ENCODE measurements at regions not wholly inside any gene's neighbourhood (a gene's known extent, or its start where the extent isn't known, plus 50 kb on each side); places are given as distances from the start of the nearest gene placed in this dataset.
"Not testable (repeated sequence)": the region's sequence is repeated elsewhere in the genome, so short reads cannot be mapped to it uniquely, and the experiment has no call there.

DNA sequence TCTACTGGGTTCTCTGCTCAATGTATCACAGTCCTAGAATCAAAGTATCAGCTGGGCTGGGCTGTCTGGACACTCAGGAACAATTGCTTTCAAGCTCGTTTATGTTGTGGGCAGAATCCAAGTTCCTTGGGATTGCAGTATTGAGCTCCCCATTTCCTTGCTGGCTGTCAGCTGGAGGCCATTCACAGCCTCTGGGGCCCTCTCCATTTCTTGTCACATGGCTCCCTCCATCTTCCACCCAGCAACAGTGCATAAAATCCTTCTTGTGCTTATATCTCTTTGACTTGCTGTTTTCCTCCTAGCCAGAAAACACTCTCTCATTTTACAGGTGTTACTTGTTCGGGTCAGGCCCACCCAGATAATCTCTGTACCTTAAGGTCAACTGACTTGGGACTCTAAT, 363.5 kb downstream of the IGSF11 start:
- no peak for DNase-seq

DNA sequence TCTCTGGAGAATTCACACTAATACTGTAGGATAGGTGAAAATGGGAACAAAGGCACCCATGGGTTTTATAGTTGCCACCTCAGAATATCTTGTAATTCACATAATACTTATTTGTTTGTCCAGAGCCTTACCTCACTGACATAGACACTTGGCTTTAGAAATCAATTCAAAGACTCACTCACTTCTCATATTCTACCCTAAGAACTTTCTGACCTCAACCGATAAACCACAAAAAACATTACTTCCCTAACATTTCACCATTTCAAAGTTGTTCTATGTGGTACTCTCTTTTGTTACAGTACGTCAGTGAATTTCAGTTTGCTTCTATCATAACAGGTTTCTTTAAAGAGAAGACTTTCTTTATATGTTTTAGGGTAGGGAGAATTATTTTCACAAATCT, 359.3 kb downstream of the IGSF11 start:
- DNase-seq = no peak

DNA sequence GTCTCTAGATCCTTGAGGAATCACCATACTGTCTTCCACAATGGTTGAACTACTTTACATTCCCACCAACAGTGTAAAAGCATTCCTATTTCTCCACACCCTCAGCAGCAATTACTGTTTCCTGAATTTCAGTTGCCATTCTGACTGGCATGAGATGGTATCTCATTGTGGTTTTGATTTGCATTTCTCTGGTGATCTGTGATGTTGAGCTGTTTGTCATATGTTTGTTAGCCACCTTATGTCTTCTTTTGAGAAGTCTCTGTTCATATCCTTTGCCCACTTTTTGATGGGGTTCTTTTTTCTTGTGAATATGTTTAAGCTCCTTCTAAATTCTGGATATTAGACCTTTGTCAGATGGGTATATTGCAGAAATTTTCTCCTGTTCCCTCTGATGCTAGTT, 356.0 kb downstream of the IGSF11 start:
- not testable (repeated sequence) for DNase-seq

DNA sequence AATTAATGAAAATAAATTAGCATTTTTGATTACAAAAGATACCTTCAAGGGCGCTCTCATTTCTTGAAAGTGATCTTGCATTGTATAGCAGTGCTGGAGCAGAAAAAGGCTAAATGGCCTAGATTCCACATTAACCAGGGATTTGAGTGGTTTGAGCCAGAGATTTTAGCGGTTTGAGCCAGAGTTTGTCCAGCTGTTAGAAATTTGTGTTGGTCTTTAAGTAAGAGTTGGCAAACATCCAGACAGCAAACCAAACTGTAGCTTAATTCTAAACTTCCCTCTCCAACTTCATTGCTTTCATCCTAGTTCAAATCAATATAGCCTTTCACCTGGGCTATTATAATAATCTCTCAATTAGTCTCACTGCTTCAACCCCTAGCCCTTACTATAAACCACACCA, 351.7 kb downstream of the IGSF11 start:
- no peak for DNase-seq

DNA sequence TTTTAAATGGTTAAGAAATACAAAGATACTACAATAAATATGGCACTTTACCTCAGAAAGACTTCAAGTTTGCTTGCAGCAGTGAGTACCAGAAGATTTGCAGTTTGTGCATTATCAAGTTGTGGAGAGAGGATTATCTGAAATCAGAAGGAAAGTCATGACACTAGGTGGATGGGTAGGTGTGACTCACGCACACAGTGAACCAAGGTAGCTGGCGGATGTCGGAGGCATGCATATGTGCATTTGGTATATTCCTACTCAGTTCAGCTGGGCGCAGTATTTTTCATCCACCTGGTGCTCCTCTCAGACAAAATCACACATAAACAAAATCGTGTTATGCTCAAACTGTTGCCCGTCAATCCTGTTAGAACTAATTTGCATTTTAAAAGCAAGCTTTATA, 351.0 kb downstream of the IGSF11 start:
- DNase-seq = no peak

DNA sequence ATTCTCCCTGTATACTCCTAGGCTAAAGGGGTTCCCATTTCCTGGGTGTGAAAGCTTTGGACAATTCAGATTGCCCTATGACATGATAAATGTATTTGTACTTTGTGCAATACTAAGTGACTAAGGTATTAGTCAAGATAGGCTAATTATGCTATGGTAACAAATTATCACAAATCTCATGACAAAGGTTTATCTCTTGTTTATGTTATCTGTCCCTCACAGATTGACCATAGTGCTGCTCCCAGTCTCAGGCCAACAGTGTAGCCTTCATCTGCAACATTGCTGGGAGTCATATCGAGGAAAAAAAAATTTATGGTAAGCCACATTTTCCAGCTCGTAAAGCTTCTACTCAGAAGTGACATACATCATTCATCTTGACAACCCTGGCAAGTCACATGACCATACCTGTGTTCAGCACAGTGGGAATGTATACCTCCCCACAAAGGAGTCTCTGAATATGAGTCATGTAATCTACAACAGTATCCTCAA, 346.2 kb downstream of the IGSF11 start:
- DNase-seq = no peak

DNA sequence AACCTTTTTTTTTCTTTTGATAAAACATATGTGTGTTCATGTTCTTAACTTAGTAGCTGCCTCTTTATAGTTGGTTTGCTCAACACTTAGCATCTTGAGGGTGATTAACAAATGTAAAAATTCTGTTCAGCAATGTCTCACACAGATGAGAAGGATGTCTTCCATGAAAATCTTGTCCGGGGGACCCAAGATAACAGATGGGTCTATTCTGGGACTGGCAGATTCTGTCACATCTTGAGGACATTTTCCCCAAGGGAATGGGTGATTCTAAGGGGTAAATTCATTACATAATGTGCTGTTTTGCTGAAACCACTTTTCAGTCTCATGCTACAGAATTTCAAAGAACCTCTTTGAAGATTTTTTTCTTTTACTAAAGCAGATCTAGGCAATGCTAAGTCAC, 342.2 kb downstream of the IGSF11 start:
- no peak for DNase-seq

DNA sequence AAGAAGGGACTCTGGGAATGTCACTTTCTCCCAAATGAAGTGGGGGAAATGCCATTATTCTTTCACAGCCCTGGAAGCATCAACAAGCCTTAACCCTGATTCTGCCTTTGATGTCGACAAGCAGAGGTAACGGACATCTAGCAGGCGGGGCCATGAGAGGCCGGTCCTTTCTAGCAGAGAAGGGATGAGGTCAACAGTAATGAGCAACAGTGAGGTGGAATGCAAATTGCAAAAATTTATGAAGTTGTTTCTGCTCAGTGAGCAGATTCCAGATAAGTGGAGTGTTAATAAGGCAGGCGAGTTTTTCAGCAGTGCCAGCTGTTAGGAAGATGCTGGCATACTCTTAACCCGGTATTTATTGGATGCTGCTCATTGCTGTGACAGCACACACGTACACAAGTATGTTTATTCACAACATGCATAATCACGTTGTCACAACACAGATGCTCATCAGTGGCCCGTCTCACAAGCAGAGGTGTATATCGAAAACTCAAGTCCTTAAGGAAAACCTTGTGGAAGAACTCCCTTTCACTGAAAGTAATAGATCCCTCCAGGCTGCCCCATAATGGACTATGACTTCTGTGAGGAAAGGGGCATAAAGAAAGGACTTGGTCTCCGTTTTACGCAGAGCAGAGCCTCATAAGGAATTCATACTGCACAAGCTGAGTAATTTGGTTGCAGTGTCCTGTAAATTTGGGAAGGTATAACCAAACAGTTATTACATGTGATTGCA, 329.0 kb downstream of the IGSF11 start:
- DNase-seq = no peak

DNA sequence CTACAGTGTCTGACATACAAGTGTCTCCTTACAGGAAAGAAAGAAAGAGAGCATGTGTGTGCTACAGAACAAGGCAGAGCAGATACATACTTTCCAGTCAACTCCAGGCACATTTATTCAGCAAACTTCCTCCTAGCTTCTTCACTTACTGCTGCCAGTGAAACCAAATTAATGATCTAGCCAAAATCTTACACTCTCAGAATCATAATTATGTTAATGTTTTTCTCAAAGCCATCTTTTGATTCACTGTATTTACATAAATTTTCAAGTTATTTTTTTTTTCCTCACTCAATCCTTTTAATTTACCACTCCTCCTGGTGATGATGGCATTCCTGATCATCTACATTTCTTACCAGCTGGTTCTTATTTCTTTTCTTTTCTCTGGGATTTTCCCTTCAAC, 326.7 kb downstream of the IGSF11 start:
- DNase-seq = no peak

DNA sequence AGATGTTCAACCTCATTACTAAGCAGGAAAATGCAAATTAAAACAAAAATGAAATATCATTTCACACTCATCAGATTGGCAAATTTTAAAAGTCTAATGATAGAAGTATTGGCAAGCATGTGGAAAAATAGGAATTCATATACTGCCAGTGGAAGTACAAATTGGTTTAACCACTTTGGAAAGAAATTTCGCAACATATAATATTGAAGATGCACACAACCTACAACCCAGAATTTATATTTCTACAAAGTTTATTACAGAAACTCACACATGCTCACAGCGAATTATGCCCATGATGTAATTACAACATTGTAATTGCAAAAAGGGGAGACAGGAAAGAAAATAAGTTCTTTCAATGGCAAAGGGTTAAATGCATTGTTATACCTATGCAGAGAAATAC, 324.1 kb downstream of the IGSF11 start:
- DNase-seq = no peak

DNA sequence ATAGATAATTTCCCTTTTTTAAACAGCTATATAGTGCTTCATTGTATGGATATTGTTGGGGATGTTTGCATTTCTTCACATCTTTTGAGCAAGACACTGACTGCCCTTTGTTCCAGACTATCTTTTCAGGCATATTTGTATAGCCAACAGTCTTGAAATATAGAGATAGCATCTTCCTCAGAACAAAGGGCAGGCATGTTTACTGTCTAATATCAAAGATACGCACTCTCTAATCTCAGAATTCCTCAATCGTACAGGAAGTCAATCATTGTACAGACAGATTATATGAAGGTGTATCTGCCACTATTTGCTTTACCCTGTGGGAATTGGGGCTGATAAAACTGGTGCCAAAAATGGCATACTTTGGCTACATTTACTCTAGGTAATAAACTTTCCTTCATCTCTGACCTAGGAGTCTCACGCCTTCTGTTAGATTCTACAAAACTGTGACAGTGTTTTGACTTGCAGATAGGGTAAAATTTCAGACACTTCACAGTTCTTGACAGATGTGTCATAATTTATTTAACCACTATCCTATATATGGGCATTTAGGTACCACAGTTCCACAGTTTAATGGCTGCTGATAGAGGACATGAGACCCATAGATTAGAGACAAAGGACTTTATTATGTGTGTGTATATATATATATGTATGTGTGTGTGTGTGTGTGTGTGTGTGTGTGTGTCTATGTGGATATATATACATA, 321.0 kb downstream of the IGSF11 start:
- DNase-seq = no peak

DNA sequence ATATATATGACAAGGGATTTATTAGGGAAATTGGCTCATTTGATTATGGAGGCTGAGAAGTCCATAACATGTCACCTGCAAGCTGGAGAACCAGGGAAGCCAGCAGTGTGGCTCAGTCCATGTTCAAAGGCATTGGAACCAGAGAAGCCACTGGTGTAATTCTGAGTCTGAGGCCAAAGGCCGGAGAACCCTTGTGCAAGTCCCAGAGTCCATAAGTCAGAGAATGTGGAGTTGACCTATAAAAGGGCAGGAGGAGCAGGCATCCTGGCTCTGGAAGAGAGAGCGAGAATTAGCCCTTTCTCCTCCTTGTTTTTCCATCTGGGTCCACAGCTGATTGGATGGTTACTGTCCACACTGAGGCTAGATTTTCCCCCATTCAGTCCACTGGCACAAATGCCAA, 319.8 kb downstream of the IGSF11 start:
- DNase-seq = no peak

DNA sequence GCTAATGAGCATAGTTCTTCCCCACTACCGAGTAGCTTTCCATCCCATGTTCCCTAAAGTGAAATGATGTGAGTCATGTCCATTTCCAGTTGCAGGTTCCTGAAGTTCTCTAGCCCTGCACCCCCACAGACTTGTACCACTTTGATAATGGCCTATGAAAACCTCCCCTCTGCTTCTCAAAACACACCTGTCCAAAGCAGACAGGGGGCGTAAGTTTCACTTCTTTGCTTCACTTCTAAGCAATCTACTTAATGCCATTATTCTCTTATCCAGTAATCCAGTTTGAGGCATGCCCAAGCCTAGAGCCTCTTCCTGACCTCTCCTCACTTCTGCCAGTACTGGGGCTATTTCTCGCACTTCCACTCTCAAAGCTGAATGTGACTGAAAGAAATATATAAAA, 305.1 kb downstream of the IGSF11 start:
- no peak for DNase-seq

DNA sequence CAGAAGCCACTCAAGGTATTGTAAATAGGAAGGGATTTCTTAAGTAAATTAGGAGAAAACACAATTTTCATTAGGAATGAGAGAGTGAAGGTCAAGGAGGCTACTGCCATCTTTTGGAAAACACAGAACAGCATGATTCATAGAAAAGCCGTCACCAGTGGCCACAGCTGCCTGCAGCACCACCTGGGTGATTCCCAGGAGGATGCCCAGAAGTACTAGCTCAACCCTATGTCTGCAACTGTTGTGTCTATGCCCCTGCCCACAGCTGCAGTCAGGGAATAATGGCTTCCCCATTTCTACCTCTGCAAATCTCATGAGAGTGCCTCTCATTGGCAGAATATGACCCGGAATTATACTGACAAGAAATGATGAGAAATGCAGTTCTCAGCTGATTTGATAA, 300.0 kb downstream of the IGSF11 start:
- no peak for DNase-seq

DNA sequence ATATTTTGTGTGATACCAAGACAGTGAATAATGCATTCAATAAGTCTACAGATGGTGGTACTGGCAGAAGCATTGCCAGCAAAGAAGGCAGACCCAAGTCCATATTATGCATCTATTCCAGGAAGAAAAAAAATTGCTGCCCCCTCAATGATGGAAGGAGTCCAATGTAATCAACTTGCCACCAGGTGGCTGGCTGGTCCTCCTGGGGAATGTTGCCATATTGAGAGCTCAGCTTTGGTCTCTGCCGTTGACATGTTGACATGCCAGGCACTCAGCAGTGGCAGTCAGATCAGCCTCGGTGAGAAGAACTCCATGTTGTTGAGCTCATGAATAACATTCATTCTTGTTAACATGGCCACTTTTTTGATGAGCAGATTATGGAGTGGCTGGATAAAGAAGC, 298.5 kb downstream of the IGSF11 start:
- no peak for DNase-seq

DNA sequence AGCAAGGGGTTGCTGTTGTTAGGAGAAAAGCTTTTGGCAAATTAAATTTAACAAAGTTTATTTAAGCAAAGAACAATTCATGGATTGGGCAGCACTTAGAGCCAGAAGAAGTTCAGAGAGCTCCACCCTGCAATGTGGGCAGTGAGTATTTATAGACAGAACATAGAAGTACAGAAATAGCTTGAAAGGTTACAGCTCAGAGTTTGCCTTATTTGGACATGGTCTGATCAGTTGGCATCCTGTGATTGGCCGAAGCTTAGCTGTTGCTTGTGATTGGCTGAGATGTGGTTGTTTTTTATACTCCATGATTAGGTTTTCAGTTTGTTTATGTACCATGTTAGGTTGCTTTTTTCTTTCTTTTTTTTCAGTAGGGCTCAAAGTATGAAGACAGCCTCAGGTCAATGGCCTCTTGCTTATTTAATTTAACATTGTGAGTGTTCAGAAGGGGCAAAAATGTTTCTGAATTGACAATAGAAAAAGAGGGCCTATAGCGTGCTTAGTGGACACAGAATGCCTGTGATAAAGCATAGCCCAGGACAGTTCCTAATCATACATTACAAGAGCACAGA, 293.8 kb downstream of the IGSF11 start:
- no peak for DNase-seq

DNA sequence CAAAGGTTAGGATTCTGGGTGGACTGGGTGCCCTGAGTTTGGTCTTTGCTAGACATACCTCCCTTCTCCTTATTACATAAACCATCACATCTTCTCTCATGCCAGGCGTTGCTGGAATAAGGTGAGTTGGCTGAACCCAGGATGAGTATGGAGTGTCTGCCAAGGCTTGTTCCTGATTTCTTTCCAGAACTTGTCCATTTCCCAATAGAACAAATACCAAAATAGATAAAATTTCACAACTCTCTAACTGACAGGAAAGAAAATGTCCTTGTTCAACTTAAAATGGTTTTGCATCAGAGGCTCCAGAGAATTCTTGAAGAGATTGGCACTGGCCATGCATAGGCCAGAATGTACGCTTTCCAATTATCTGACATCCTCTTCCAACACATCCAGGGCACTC, 291.9 kb downstream of the IGSF11 start:
- DNase-seq = no peak

DNA sequence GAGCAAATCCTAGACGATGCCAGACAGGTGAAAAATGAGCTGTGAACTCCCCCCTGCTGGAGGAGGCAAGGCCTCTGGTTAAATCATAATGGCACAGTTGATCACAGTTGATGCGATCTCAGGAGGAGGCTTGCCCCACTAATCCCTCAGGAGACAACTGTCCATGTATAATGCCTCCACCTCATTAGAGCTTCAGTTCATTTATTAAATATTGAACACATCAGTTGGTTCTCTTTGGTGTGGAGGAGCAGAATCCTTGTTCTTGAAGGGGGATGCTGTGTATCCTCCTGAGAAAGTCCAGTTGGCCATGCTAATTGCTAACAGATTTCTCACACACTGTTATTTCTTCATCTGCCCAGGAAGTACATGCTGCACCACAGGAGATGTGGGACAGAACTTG, 290.5 kb downstream of the IGSF11 start:
- no peak for DNase-seq

DNA sequence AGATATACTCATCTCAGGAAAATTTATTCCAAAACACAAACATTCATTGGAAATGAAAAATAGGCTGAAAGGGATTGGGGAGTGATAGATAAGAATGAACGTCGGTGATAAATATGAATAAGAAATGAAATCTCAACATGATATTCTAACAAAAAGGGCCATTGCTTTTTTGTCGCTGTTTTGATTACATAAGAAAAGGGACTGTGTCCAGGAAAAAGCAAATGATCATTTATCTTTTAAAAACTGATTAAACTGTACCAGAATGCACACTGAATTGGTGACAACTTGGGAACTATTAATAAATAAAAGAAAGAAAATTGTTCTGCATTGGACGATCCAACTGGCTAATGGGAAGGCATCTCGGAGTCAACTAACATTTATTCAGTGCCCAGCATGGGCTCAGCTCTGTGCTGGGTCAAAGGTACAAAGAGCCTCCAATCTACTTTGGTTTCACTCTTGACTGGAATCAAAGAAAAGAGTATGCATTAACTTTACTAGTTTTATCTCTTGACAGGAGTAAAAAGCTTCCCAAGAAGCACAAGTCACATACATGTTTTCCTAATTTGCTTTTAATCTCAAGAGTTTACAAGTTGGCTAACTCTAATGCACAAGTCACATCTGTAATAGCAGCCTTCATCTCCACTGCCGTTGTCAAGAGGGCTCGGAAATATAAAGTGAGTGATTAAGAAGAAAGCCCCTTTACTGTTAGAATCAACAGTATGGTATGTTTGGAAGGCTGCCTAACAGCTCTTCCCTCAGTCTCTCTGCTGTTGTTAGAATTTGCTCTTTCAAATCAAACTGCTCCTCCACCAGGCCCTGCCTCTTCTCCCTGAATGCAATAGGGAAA, 280.0 kb downstream of the IGSF11 start:
- DNase-seq = peak; percentile 4

DNA sequence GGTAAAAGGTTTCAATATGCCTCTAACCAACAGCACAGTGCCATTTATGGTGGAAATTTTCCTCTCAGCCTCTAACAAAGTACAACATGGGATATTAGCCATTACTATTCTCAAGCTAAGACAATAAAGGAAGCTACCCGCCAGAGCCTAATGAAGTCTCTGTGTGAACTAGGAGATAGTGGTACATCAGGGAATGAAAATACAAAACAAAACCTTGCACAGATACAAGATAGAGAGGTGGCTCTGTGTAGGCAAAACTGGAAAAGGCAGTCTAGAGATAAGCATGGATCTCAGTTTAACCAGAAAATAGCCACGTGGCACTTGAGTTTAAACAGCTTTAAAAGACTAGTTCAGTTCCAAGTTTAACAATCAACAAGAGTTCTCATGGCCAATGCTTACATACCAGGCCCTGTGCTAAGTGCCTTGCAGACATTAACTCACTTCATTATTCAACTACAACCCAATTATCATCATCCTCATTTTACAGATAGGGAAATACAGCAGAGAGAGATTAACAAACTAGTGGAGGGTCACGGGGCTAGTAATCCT, 279.3 kb downstream of the IGSF11 start:
- no peak for DNase-seq

DNA sequence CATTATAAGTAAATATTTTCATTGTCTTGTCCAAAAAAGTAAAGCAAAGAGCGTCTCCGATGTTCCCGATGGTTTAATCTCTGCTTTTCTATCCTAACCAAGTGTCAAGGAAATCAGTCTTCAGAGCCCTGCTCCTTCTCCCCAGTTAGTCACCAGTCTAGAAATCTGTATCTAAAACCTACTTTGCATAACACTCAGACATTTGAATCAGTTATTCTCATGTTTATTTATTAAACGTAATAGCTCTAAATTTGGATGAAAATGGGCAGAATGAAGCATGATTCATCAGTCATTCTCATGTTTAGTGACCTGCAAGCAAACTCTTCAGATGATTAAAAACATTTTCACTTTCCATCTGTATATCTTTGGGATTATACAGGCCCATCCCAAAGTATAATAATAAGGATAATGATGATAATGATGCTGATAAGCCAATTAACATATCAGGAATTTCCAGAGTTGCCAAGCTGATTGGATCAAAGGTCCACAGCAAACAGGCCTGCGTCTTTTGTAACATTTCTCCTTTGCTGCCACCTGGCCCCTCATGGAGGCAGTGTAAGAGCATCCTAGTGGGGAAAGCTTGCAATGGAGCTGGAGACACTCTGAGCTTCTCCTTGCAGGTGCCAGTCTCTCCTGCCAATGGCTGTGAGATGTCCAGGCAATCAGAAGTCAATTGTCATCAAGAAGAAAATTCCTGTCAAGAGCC, 273.9 kb downstream of the IGSF11 start:
- no peak for DNase-seq

DNA sequence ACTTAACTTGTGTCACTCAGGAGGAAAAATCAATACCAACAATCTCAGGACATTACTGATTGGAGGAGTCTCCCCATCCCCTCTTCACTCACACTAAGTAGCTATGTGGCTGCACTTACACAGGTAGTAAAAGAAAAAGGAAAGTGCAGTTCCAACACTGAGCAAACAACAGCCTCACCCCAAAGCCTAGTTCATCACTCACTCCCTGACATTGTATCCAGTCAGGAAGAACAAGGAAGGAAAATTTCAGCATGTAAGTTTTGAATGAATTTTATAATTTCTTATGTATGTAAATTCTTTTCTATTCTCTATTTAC, 273.4 kb downstream of the IGSF11 start:
- peak; percentile 86 for DNase-seq

Data from DMS79 (cell line).